Adrenal gland (tissue), 9 donors: ENCODE measurements at regions not wholly inside any gene's neighbourhood (a gene's known extent, or its start where the extent isn't known, plus 50 kb on each side); places are given as distances from the start of the nearest gene placed in this dataset.

ENCODE experiments used
- DNase-seq, 7 donors: peaks; one replicate each; pipeline ENCODE4 v3.0.0-alpha.2; 2019 to 2020
- H3K27ac ChIP-seq, 5 donors: fragments of 200-600 bp; sonication (generic) in 4 of 5; 1 replicate in 3 of 5; 2 replicates in 2 of 5; pipeline versions ENCODE4 v1.5.1 to v1.8.0; 2016 to 2020; ENCODE audit warnings: mild to moderate bottlenecking in 1 of 5
- H3K27me3 ChIP-seq: fragments of 200-600 bp; 2 replicates; pipeline ENCODE4 v1.8.0; 2021
- H3K36me3 ChIP-seq, 2 donors: fragments of 200-600 bp; replicated peaks in 1 of 2; 1 replicate in 1 of 2; 2 replicates in 1 of 2; pipeline versions ENCODE4 v1.5.1 to v1.8.0; 2018 to 2022
- H3K4me1 ChIP-seq, 2 donors: fragments of 200-600 bp; replicated peaks in 1 of 2; 1 replicate in 1 of 2; 2 replicates in 1 of 2; pipeline versions ENCODE4 v1.5.1 to v1.8.0; 2018 to 2021
- H3K4me3 ChIP-seq, 4 donors: fragments of 200-600 bp; sonication (generic) in 3 of 4; one replicate each; pipeline ENCODE4 v1.5.1; 2016 to 2018
- H3K9me3 ChIP-seq, 3 donors: fragments of 200-600 bp; sonication (generic) in 1 of 3; replicated peaks in 1 of 3; 1 replicate in 2 of 3; 2 replicates in 1 of 3; pipeline versions ENCODE4 v1.5.1 to v1.8.0; 2016 to 2021
- CTCF ChIP-seq, 6 experiments: fragments of 450-650 bp in 4 of 6; fragments of 200-600 bp in 2 of 6; sonication (generic) in 1 of 6; IDR thresholded peaks; 1 replicate in 5 of 6; 2 replicates in 1 of 6; pipeline versions ENCODE4 v1.5.1 to v1.8.0; 2016 to 2021; ENCODE audit warnings: antibody characterized with exemption in 6 of 6, mild to moderate bottlenecking in 2 of 6, moderate library complexity in 1 of 6
- POLR2A ChIP-seq, 2 donors: fragments of 450-650 bp; IDR thresholded peaks; one replicate each; pipeline ENCODE4 v1.6.1; 2017; ENCODE audit warnings: antibody characterized with exemption in 2 of 2, mild to moderate bottlenecking in 2 of 2, moderate library complexity in 1 of 2
- WGBS, 4 donors: extraction: QIAGEN DNeasy Blood & Tissue Kit in 2 of 4; methylation state at CpG; one replicate each; pipeline versions ENCODE4 v1.1.5 to v1.1.7; 2013 to 2017; 5-methylcytosine and 5-hydroxymethylcytosine counted together
- intact Hi-C, 2 donors: fragments of 100-400 bp; cut with DNase I; formaldehyde crosslinking; loops; one replicate each; pipeline versions ENCODE4 v1.14.1 to v1.15.0; 2022 to 2023
- donor health status: healthy with polysubstance abuse.
- donor health status: Bipolar disorder and iron deficiency.
- donor health status: DM: yes; HTN: yes; CAD: no.
- donor health status: DM: no; HTN: no; CAD: no.
- donor health status: DM: no; HTN: no; CAD: no.

- no peak overlapping the region for H3K4me3 ChIP-seq
- no peaks in the 10 kb centered on the region for H3K36me3 ChIP-seq
- peaks cover 6 to 12% of the 10 kb centered on the region in 2 donors for H3K4me1 ChIP-seq
- no peak for TF ChIP-seq POLR2A (IDR thresholded peaks at IDR 0.05)
- TF ChIP-seq CTCF (IDR thresholded peaks at IDR 0.05), result no peak
- H3K9me3 ChIP-seq, result no peaks in the 10 kb centered on the region
- H3K27me3 ChIP-seq, result no peaks in the 10 kb centered on the region
- peak in 1 of 7 donors; percentile 5 for DNase-seq
- intact Hi-C loops, result no loop called here
- WGBS, 4 donors, result 90 to 95% (median 92%) methylated on average over 6 of the region's 6 CpGs
- H3K27ac ChIP-seq, result no peak overlapping the region
Measured at GRCh38 chr7:47713595-47713994, 131.7 kb upstream of the TNS3 start.

GRCh38 chr7:47712416-47712815, 130.5 kb upstream of the TNS3 start:
- intact Hi-C loops, result no loop called here
- no peaks in the 10 kb centered on the region for H3K9me3 ChIP-seq
- H3K27me3 ChIP-seq, result no peaks in the 10 kb centered on the region
- H3K27ac ChIP-seq, result no peak overlapping the region
- WGBS, 4 donors, result 82 to 91% (median 88%) methylated on average over 11 of the region's 11 CpGs
- peak in 1 of 7 donors; percentile 23 for DNase-seq
- no peak overlapping the region for H3K4me3 ChIP-seq
- no peaks in the 10 kb centered on the region for H3K36me3 ChIP-seq
- peaks cover 6 to 12% of the 10 kb centered on the region in 2 donors for H3K4me1 ChIP-seq
- TF ChIP-seq CTCF (IDR thresholded peaks at IDR 0.05), result no peak
- TF ChIP-seq POLR2A (IDR thresholded peaks at IDR 0.05), result no peak

GRCh38 chr7:47711776-47712175, 129.9 kb upstream of the TNS3 start:
- Histone ChIP-seq H3K36me3 (no peaks in the 10 kb centered on the region), H3K27ac (no peak overlapping the region), H3K4me3 (no peak overlapping the region), H3K4me1 (peaks cover 6 to 12% of the 10 kb centered on the region in 2 donors), H3K9me3 (no peaks in the 10 kb centered on the region), H3K27me3 (no peaks in the 10 kb centered on the region)
- 92 to 96% (median 94%) methylated on average over 11 to 12 of the region's 12 CpGs for WGBS, 4 donors
- no peak for DNase-seq
- TF ChIP-seq CTCF (IDR thresholded peaks at IDR 0.05) (no peak), POLR2A (IDR thresholded peaks at IDR 0.05) (no peak)
- intact Hi-C loops, result no loop called here

- H3K4me3 ChIP-seq, result no peak overlapping the region
- no peaks in the 10 kb centered on the region for H3K9me3 ChIP-seq
- WGBS, 4 donors, result 84 to 93% (median 87%) methylated on average over 12 to 15 of the region's 15 CpGs
- H3K4me1 ChIP-seq, result peaks cover 6 to 12% of the 10 kb centered on the region in 2 donors
- intact Hi-C loops, result no loop called here
- H3K36me3 ChIP-seq, result no peaks in the 10 kb centered on the region
- TF ChIP-seq POLR2A (IDR thresholded peaks at IDR 0.05), result no peak
- TF ChIP-seq CTCF (IDR thresholded peaks at IDR 0.05), result no peak
- no peak overlapping the region for H3K27ac ChIP-seq
- no peaks in the 10 kb centered on the region for H3K27me3 ChIP-seq
- DNase-seq, result no peak
Measured at GRCh38 chr7:47710201-47710935, 128.5 kb upstream of the TNS3 start.
